GM18907 (cell line): ENCODE measurements at regions not wholly inside any gene's neighbourhood (a gene's known extent, or its start where the extent isn't known, plus 50 kb on each side); places are given as distances from the start of the nearest gene placed in this dataset.
"Not testable (repeated sequence)": the region's sequence is repeated elsewhere in the genome, so short reads cannot be mapped to it uniquely, and the experiment has no call there.

Source experiments
- ATAC-seq: cut with Tn5 transposase; IDR thresholded peaks from one replicate; pipeline ENCODE4 v1.9.1; 2021; ENCODE audit warnings: mild to moderate bottlenecking, moderate library complexity; ENCODE audit not compliant: unreplicated experiment

- ATAC-seq, result no peak
Measured at GRCh38 chr6:98014442-98015201, 731.6 kb upstream of the MMS22L start.

- ATAC-seq, result no peak
Measured at GRCh38 chr6:98016565-98016964, 733.5 kb upstream of the MMS22L start.

DNA sequence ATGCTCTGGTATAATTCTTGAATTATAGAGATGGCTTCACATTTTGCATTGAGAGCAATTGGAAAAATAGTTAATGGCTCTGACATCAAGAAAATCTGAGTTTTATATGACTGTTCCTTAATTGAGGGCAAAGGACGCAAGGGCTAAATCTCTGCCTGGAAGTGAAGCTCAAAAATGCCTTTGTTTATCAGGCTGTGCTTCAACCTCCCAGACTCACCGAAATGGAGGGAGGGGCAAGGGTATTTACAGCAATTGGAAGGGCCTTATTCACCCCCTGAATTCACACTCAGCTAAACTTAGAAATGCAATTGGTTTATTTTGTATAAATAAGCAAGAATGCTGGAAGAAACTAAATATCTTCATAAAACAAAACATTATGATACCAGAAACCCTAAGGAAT, 737.2 kb upstream of the MMS22L start:
- no peak for ATAC-seq

GRCh38 chr6:98024359-98024758, 741.3 kb upstream of the MMS22L start:
- no peak for ATAC-seq

DNA sequence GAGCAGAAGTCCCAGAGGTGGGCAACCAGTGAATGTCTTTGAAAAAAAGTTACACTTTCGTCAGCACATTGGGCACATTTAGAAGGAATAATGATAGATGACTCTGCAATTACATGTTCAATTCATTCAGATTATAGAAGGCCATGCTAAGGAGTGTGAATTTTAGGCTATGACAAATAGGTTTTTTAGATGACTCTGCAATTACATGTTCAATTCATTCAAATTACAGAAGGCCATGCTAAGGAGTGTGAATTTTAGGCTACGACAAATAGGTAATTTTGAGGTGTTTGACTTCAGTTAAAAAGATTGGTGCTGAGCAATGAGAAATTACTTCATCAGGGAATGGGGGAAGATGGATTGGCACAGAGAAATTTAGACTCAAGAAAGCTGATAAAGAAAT, 744.9 kb upstream of the MMS22L start:
- ATAC-seq, result no peak

DNA sequence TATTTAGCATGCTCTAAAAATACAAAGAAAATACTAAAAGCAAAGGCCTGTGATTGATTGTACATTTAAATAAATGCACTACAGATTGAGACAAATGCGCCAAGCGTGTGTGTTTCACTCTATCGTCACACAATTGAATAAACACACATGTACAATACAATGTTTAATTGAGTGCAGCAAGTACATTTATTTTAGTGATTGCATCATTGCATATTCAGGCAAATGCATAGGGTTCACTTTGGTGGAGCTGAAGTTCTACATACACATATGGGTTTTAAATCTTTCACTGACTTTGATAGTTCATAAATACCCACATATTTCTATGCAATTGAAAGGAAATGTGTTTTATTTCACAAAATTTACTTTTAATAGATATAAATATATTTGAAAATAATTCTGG, 750.6 kb upstream of the MMS22L start:
- ATAC-seq, result no peak

DNA sequence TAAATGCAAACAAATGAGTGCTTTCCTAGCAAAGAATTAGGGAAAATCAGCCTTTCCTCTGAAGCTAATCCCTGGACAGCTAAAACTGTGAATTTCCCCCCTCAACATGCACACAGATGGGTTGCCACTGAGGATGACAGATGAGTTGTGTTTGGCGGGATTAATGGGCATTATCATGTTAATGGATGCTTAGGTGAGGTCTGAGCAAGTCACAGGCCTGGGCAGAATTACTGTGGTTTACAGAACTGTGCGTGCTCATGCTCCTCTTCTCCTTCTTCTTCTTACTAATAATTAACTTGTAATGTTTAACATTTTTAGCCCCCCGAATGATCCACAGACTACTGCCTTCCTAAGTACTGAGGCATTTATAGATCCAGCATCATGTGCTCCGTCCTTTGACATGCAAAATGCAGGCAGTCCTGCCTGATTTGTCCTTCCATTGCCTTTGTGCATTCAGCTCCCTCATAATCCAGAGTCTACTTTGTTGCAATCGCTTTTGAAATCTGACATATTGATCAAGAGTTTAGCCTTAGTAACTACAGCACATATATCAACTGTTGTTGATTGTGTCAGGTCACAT, 753.4 kb upstream of the MMS22L start:
- no peak for ATAC-seq

DNA sequence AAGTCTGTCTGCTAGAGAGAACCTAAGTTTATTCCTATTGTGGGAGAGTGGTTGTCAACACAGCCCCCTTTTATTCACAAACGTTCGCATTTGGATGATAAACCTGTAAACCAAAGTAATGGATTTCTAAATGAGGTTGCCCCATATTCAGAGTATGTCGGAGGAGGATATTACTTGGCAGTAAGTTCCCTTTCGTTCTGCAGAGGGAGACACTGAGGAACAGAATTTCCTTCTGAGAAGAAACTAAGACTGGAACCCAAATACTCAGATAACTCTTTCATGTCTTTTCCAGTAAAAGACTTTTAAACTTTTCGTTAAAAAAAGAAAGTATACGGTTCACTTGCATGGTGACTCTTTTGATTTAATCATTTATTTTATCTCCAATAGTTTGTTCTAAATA, 754.6 kb upstream of the MMS22L start:
- no peak for ATAC-seq

GRCh38 chr6:98039443-98039842, 756.4 kb upstream of the MMS22L start:
- no peak for ATAC-seq

- no peak for ATAC-seq
Measured at GRCh38 chr6:98039904-98040607, 757.0 kb upstream of the MMS22L start.

DNA sequence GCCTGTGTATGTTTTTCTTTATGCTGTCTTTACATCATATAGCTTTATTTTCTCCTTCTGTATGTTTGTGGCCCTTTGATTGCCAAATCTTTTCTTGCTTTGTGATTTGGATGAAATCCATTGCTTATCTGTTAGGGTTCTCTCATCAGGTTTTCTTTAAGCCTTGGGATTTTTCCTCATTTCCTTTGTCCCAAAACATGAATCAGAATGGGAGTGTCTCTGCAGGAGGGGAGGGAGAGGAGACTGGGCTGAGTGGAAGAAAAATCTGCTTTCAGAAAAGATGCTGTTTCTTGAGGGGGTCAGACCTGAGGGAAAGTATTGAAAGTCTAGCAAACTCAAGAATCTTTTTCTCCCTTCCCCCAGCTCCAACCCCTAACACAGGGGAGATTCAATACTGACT, 758.0 kb upstream of the MMS22L start:
- ATAC-seq, result no peak

DNA sequence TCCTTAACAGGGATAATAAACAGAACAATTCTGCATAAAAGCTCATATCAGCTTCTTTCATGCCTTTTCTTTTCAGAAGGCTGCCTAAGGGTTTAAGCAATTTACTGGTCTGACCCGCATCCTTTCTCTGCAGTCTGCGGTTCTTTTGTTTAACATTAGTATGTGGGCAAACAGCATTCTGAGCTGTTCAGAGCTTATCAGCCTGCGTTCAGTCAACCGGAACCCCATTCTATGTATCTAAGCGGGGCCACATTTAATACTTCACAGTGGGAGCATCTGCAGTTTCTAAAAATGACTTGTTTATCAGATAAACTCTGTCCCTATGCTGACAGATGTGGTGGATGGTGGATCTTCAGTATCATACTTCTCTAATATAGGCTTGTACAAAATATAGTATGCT, 758.9 kb upstream of the MMS22L start:
- no peak for ATAC-seq

DNA sequence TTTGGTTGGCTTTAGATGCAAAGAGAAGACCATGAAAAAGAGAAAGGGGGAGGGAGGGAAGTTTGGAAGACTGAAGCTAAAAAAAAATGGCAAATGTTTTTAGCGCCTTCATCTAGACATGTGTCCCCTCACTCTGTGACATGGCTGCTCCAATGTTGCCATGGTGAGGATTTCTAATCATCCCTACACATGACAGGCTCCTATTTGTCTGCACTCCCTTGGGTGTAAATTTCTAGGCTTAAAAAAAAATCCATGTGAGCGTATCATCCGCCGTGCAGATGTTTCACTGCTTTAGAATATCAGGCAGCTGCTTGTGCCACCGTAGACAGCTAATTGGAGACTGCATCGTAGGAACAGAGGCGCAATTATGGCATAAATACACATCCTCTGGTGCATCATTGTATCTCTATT, 761.1 kb upstream of the MMS22L start:
- no peak for ATAC-seq

DNA sequence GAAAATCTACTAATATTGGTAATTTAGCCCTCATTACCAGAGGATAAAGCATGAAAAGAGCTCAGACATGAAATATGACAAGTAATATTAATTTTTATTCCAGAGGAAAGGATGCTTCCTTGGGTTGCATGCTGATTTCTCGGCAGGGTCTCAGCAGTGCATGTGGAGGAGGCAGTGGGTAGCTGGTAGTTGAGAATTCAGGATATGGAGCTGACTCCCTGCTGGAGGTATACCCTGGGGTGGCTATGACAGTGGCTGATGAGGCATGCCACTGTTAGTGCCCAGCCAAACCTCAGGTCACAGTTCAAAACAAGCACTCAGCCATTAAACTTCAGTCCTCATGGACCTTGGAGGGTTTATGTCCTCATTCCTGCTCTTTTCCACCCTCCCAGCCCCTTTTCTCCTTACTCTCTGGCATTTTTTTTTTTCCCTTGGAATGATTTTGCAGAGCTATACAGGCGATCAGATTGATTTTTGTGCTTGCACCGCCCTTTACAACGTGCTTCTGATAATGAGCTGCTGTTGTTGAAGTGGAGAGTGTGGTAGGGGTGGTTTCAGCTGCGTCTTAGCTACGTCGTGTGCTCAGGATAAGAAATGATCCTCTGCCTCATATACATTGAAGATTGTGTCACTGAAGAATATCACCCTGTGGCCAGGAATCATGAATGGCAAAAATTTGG, 761.9 kb upstream of the MMS22L start:
- no peak for ATAC-seq

DNA sequence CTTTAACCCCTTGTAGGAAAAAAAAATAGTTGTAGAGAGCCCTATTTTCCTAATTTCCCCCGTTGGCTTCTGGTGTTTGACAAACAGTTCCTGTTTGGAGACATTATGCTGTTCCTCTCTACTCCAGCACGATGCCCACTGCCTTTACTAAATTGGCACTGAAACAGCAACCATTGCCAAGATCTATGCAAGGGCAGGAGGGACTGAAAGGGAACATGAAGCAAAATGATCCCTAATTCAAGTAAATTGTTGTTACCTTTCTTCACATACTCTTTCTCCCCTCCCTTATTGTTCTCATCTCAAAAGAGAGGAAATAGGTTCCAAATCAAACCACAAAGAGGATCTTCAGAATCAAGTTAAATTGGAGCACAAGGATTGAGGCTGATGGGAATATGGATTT, 764.1 kb upstream of the MMS22L start:
- ATAC-seq, result no peak

DNA sequence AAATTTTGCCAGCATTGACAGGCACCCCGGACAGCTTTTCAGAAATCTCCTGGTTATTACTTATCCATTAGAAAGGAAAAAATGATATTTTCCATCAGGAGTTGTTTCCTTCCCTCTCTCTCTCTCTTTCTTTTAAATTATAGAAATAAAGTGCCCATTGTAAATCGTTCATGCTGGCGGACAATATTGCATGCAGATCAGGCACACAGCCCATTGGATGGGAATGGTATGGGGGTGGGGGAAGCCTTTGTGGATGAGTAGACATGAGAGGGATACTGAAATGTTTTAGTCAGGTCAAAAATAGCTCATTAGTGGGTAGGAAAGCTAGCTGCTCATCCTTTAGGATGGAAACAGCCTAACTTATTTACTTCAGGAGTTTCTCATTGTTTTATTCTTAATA, 764.9 kb upstream of the MMS22L start:
- ATAC-seq, result no peak

DNA sequence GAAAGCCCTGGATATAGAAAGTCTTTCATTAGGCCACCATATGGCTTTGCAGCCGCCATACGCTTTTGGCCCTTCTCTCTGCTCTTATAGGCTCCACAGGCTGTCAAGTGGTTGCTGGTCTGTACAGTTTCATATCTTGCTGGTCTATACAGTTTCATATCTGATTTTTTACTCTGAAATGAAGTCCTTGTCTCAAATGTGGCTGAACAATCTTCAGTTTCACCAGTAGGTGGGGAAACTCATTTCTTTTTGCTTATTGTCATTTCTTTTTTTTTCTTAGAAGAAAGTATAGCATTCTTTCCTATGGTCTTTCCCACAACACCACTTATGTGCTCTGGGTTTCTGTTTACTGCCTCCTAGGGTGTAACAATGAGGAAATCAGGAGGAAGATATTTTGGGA, 771.4 kb upstream of the MMS22L start:
- ATAC-seq, result no peak

GRCh38 chr6:98056955-98057354, 773.9 kb upstream of the MMS22L start:
- no peak for ATAC-seq

- ATAC-seq, result no peak
Measured at GRCh38 chr6:98067375-98067774, 767.0 kb upstream of the POU3F2 start.

DNA sequence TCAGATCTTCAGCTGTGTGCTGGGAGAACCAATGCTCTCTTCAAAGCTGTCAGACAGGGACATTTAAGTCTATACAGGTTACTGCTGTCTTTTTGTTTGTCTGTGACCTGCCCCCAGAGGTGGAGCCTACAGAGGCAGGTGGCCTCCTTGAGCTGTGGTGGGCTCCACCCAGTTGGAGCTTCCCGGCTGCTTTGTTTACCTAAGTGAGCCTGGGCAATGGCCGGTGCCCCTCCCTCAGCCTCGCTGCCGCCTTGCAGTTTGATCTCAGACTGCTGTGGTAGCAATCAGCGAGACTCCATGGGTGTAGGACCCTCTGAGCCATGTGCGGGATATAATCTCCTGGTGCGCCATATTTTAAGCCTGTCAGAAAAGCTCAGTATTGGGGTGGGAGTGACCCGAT, 745.8 kb upstream of the POU3F2 start:
- ATAC-seq, result not testable (repeated sequence)

GRCh38 chr6:98092331-98092730, 742.0 kb upstream of the POU3F2 start:
- no peak for ATAC-seq

- ATAC-seq, result no peak
Measured at GRCh38 chr6:98094696-98095095, 739.7 kb upstream of the POU3F2 start.
